COLO829 (cell line): ENCODE measurements at regions not wholly inside any gene's neighbourhood (a gene's known extent, or its start where the extent isn't known, plus 50 kb on each side); places are given as distances from the start of the nearest gene placed in this dataset.

ENCODE experiments used
- DNase-seq: peaks from one replicate; pipeline ENCODE4 v3.0.0; 2012; ENCODE audit warnings: low spot score

GRCh38 chr4:174438711-174439110, 83.6 kb downstream of the HPGD start:
- no peak for DNase-seq

- DNase-seq = no peak
Measured at GRCh38 chr4:174437749-174438148, 84.5 kb downstream of the HPGD start.

DNA sequence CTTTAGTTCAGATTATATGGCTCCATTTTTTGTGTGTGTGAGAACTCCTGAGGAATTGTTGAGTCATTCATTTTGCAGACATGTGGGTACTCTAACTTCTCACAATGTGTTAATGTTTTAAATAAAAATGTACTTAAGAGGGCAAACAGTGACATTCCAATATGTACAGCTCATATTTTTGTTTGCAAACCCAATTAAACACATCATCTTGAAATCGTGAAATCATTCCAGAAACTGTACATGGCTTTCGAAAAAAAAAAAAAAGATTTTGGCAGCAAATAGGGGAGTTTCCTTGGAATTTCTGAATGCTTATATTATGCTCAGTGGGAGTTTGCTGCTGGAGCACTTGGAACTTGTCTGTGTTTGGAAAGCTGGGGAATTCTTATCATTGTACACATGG, 85.0 kb downstream of the HPGD start:
- no peak for DNase-seq

GRCh38 chr4:174436377-174436776, 85.9 kb downstream of the HPGD start:
- no peak for DNase-seq

- DNase-seq = no peak
Measured at GRCh38 chr4:174435974-174436373, 86.3 kb downstream of the HPGD start.

DNA sequence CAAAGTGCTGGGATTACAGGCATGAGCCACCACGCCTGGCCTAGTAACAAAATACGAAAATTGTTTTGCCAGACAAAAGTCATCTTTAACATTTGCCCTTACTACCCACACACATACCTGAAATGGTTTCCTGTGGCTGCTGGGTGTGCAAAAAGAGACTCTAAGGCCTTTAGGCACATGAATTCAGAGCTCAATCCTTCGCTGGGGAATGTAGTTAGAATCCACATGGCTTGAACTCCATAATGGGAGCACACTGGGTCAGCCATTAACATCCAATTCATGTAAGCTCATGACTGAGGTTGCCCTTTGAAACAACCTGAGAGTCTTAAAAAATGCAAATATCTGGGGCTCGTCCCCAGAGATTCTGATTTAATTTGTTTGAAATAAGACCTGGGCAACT, 87.8 kb downstream of the HPGD start:
- DNase-seq = no peak

- peak; percentile 21 for DNase-seq
Measured at GRCh38 chr4:174430576-174430975, 91.7 kb downstream of the HPGD start.

GRCh38 chr4:174429701-174430410, 92.4 kb downstream of the HPGD start:
- DNase-seq = no peak

DNA sequence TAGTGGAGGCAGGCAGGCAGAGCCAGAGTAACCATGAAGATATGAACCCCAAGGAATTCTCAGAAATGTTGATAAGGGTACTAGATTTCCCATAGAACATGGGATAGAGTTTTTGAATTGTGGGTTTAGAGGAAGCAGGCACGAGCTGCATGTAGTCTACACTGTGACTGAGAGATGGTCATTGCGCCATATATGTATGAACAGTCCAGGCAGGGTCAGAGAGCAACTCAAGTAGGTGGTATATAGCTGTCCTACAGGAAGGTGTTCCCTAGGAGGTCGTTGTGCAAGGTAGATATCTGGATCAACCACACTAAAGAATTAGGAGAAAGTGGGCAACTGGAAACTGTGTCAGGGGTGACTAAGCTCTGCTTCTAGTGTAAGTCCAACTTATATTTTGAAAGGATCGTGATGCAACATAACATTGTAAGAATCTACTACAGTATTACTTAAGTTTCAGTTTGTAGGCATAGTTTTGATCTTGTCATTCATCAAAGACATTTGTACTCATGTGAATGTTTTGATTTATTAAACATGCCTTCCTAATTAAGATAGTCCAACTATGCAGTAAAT, 94.6 kb downstream of the HPGD start:
- no peak for DNase-seq

- DNase-seq = no peak
Measured at GRCh38 chr4:174425669-174426068, 96.6 kb downstream of the HPGD start.

GRCh38 chr4:174423257-174423944, 98.9 kb downstream of the HPGD start:
- DNase-seq = peak; percentile 78

DNA sequence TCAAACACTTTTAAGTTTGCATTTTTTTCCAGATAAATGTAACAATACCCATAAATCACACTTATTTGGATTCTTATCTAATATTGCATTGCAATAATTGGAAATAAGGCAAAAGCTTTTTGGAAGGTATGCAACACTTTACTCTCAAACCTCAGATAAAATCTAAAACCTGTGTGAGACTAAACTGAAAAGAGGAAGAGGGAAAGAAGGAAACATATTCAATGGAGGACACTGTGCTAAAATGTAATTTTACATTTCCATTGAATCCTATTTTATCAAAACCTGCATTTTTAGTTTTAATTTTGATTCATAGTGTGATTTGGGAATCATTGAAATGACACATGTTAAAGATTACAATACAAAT, 99.4 kb downstream of the HPGD start:
- DNase-seq = no peak

- DNase-seq = no peak
Measured at GRCh38 chr4:174420316-174420715, 102.0 kb downstream of the HPGD start.

GRCh38 chr4:174418640-174419212, 103.6 kb downstream of the HPGD start:
- no peak for DNase-seq

- no peak for DNase-seq
Measured at GRCh38 chr4:174408841-174409552, 113.3 kb downstream of the HPGD start.

- DNase-seq = no peak
Measured at GRCh38 chr4:174406383-174406782, 115.9 kb downstream of the HPGD start.

GRCh38 chr4:174405923-174406322, 116.4 kb downstream of the HPGD start:
- no peak for DNase-seq

GRCh38 chr4:174404677-174405076, 117.6 kb downstream of the HPGD start:
- no peak for DNase-seq

- no peak for DNase-seq
Measured at GRCh38 chr4:174403177-174403543, 119.1 kb downstream of the HPGD start.

DNA sequence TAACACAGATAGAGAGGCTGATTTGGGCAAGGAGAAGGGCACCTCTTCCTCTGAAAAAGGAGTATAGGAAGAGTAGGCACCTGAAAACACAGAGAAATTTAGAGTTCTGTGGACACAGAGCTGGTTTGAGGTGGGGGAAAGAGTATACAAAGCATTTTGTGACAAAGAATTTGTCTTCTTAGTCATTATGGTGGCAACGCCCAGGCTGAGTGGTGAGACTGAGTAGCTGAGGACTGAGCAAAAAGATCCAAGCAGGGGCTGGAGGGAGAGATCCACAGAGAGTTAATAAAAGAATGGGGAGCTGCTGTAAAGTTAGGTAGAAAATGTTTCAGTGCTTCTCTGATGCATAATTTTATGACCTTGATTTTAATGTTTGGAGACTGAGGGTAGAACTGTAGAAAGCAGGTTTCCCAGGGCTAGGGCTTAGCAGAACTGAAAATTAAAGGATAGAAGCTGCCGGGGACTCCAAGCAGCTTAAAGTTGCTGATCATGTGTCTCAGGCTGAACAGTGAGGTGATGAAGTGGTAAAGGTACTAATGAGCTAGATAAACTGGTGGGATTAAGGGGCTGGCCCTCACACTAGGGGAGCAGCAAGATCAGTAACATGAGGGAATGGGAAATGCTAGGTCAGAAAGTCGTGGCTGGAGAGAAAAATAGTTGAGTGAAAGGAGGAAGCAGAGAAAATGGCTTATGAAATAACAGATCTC, 118.9 kb downstream of the CEP44 start:
- DNase-seq = no peak

- no peak for DNase-seq
Measured at GRCh38 chr4:174401471-174402130, 117.9 kb downstream of the CEP44 start.
